CD4-positive, alpha-beta T cell (primary cell): ENCODE measurements at regions not wholly inside any gene's neighbourhood (a gene's known extent, or its start where the extent isn't known, plus 50 kb on each side); places are given as distances from the start of the nearest gene placed in this dataset.

Experiments
- ATAC-seq: fragments of 200-7000 bp; cut with Tn5 transposase; one replicate; pipeline ENCODE4 v1.10.0; 2022; ENCODE audit warnings: mild to moderate bottlenecking; ENCODE audit not compliant: poor library complexity
- CTCF ChIA-PET: fragments of 350-600 bp; sonication (Branson Sonifier 250); formaldehyde crosslinking; loops from one replicate; lab custom pipeline; 2021; ENCODE audit warnings: antibody characterized with exemption, inconsistent platforms; lab: Charles Lee
- POLR2A ChIA-PET: fragments of 350-600 bp; sonication (Branson Sonifier 250); formaldehyde crosslinking; loops from one replicate; lab custom pipeline; 2021; ENCODE audit warnings: antibody characterized with exemption, inconsistent platforms; lab: Charles Lee
- DNase-seq, 14 experiments: peaks; one replicate each; pipeline ENCODE4 v3.0.0-alpha.2; 2013 to 2020; ENCODE audit warnings: mixed read lengths in 2 of 14
- H3K27ac ChIP-seq, 2 donors: one replicate each; pipeline versions ENCODE4 v1.5.1 to v1.7.0; 2013; ENCODE audit warnings: low read length in 2 of 2, low read depth in 1 of 2, mild to moderate bottlenecking in 1 of 2
- H3K27me3 ChIP-seq, 2 experiments: 1 replicate in 1 of 2; 2 replicates in 1 of 2; pipeline versions ENCODE4 v1.6.1 to v1.7.0; 2013; ENCODE audit warnings: low read length in 2 of 2, control low read depth in 1 of 2, mild to moderate bottlenecking in 1 of 2, moderate library complexity in 1 of 2; ENCODE audit not compliant: insufficient read depth in 2 of 2, control insufficient read depth in 1 of 2
- H3K36me3 ChIP-seq: one replicate; pipeline ENCODE4 v1.6.1; 2013; ENCODE audit warnings: low read length, control low read depth; ENCODE audit not compliant: insufficient read depth
- H3K4me1 ChIP-seq: one replicate; pipeline ENCODE4 v1.6.1; 2013; ENCODE audit warnings: low read length, control low read depth; ENCODE audit not compliant: insufficient read depth
- H3K4me3 ChIP-seq: one replicate; pipeline ENCODE4 v1.5.1; 2013; ENCODE audit warnings: mild to moderate bottlenecking, low read length, moderate library complexity
- H3K9me3 ChIP-seq, 2 experiments: 1 replicate in 1 of 2; 2 replicates in 1 of 2; pipeline versions ENCODE4 v1.6.1 to v1.7.0; 2013; ENCODE audit warnings: low read length in 2 of 2, mild to moderate bottlenecking in 2 of 2, control low read depth in 1 of 2, moderate library complexity in 1 of 2; ENCODE audit not compliant: control insufficient read depth in 1 of 2, insufficient read depth in 1 of 2
- H3K27ac Mint-ChIP-seq: one replicate; pipeline ENCODE4 v1.8.0; 2020; ENCODE audit warnings: mixed read lengths
- H3K27me3 Mint-ChIP-seq: one replicate; pipeline ENCODE4 v1.8.0; 2021; ENCODE audit warnings: mixed read lengths
- H3K36me3 Mint-ChIP-seq: one replicate; pipeline ENCODE4 v1.8.0; 2021; ENCODE audit warnings: low read depth, mixed read lengths
- H3K4me1 Mint-ChIP-seq: one replicate; pipeline ENCODE4 v1.8.0; 2021; ENCODE audit warnings: low read depth, mixed read lengths
- H3K4me3 Mint-ChIP-seq: one replicate; pipeline ENCODE4 v1.8.0; 2020; ENCODE audit warnings: mild to moderate bottlenecking, mixed read lengths
- H3K9me3 Mint-ChIP-seq: one replicate; pipeline ENCODE4 v1.8.0; 2020; ENCODE audit warnings: mixed read lengths
- intact Hi-C, 2 experiments: fragments of 100-400 bp; cut with DNase I in 1 of 2; cut with micrococcal nuclease in 1 of 2; formaldehyde crosslinking; loops; one replicate each; pipeline versions ENCODE4 v1.15.1 to v1.9.0; 2023 to 2025; cut with DNase I, micrococcal nuclease
- TF ChIP-seq, protein P1 (sequence below): fragments of 200-600 bp; IDR thresholded peaks from one replicate; pipeline ENCODE4 v1.8.0; 2022; ENCODE audit warnings: antibody characterized with exemption, mild to moderate bottlenecking

DNA sequence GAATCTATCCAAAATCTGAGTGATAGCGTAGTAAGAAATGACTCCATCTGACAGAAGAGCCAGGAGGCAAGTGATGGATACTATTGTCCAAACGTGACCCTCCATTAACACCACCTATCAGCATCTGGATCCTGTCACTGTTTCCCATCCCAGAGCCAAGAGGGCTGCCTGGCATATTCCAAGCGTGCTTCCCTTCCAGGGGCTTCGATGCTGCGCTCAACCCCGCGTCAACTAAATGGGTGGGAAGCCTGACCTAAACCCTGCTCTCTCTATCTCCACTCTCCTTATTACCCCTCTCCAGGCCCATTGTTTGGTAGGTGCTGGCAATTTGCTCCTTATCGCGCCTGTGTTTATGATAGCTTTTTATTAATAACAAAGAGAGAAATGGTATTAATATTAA lies 83.2 kb downstream of the NR2F2 start:
- intact Hi-C loops, result no loop called here
- Mint-ChIP-seq H3K4me3 (no peak overlapping the region), H3K27me3 (peaks cover 80% of the 10 kb centered on the region), H3K9me3 (no peaks in the 10 kb centered on the region), H3K4me1 (no peaks in the 10 kb centered on the region), H3K36me3 (no peaks in the 10 kb centered on the region), H3K27ac (no peak overlapping the region)
- ATAC-seq, result no peak
- Histone ChIP-seq H3K4me3 (no peak overlapping the region), H3K9me3 (peaks cover 0 to 31% of the 10 kb centered on the region in 2 experiments), H3K4me1 (no peaks in the 10 kb centered on the region), H3K27ac (no peak overlapping the region), H3K27me3 (peaks cover 73 to 91% of the 10 kb centered on the region in 2 experiments), H3K36me3 (no peaks in the 10 kb centered on the region)
- TF ChIP-seq, protein P1, sequence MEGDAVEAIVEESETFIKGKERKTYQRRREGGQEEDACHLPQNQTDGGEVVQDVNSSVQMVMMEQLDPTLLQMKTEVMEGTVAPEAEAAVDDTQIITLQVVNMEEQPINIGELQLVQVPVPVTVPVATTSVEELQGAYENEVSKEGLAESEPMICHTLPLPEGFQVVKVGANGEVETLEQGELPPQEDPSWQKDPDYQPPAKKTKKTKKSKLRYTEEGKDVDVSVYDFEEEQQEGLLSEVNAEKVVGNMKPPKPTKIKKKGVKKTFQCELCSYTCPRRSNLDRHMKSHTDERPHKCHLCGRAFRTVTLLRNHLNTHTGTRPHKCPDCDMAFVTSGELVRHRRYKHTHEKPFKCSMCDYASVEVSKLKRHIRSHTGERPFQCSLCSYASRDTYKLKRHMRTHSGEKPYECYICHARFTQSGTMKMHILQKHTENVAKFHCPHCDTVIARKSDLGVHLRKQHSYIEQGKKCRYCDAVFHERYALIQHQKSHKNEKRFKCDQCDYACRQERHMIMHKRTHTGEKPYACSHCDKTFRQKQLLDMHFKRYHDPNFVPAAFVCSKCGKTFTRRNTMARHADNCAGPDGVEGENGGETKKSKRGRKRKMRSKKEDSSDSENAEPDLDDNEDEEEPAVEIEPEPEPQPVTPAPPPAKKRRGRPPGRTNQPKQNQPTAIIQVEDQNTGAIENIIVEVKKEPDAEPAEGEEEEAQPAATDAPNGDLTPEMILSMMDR, result no peak
- ChIA-PET CTCF (no interaction called here), POLR2A (no interaction called here)
- no peak for DNase-seq

DNA sequence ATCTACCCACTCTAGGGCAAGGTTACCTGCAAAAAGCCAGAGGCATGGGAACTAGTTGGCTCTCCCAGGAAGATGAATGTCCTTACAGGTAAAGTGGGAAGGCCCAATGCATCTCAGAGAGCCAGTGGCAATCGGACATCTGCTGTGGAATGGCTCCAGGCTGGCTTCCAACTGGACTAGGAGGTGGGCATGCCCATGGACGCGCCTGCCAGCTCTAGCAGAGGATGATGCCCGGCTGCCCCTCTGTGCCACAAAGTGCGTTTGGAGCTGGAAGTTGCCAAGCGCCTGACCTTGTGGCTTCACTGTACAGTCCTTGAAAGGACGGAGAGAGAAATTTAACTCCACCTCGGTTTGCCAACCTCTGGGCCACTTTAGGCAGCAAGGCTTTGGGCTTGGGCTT lies 84.4 kb downstream of the NR2F2 start:
- Histone ChIP-seq H3K4me3 (no peak overlapping the region), H3K9me3 (peaks cover 0 to 21% of the 10 kb centered on the region in 2 experiments), H3K27ac (no peak overlapping the region), H3K4me1 (no peaks in the 10 kb centered on the region), H3K27me3 (peaks cover 63 to 86% of the 10 kb centered on the region in 2 experiments), H3K36me3 (no peaks in the 10 kb centered on the region)
- CTCF ChIA-PET, result no interaction called here
- POLR2A ChIA-PET, result no interaction called here
- H3K27me3 Mint-ChIP-seq, result peaks cover 86% of the 10 kb centered on the region
- no peak for ATAC-seq
- no peak overlapping the region for H3K27ac Mint-ChIP-seq
- H3K4me1 Mint-ChIP-seq, result no peaks in the 10 kb centered on the region
- peaks cover 2% of the 10 kb centered on the region for H3K9me3 Mint-ChIP-seq
- no peaks in the 10 kb centered on the region for H3K36me3 Mint-ChIP-seq
- intact Hi-C loops, result no loop called here
- no peak overlapping the region for H3K4me3 Mint-ChIP-seq
- DNase-seq, result no peak
- TF ChIP-seq, protein P1, result no peak

DNA sequence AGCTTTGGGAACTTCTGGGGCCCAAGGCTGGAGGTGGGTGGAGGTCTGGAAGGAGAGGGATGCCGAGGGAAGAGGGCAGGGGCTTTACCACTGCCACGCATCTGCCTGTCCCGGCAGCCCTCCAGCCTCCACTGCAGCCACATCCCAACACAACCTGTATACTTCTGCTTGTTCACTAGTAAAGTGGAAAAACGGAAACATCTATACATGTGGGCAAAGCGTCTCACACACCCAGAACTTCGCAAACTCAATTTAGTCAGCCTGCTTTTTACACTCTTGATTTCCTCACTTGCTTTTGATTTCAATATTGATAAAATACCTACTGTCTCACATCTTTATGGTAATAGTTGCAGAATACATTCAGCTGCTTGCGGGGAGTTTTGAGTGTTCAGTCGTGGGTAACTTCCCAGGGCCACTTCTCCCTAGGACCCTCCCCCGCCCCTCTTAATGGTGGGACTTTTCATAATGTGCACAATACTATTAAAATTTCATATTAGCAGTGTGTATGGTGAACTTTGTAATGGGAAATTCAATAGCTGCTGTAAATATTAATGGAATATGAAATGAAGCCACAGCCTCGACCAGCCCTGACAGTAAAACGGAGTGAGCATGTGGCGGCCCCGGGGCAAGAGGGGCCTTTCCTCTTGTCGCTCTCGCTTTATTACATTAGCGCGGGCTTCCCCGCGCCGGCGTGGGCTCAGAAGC lies 85.2 kb downstream of the NR2F2 start:
- no peak overlapping the region for H3K27ac Mint-ChIP-seq

More for the DNA sequence above, 85.2 kb downstream of the NR2F2 start:
- no peak for ATAC-seq
- Histone ChIP-seq H3K9me3 (peaks cover 0 to 18% of the 10 kb centered on the region in 2 experiments), H3K4me1 (no peaks in the 10 kb centered on the region), H3K27me3 (peaks cover 55 to 78% of the 10 kb centered on the region in 2 experiments), H3K4me3 (no peak overlapping the region), H3K27ac (no peak overlapping the region), H3K36me3 (no peaks in the 10 kb centered on the region)
- Mint-ChIP-seq H3K36me3 (no peaks in the 10 kb centered on the region), H3K4me1 (no peaks in the 10 kb centered on the region), H3K27me3 (peaks cover 85% of the 10 kb centered on the region), H3K4me3 (no peak overlapping the region), H3K9me3 (peaks cover 2% of the 10 kb centered on the region)
- TF ChIP-seq, protein P1, result no peak
- DNase-seq, result no peak
- CTCF ChIA-PET, result no interaction called here
- POLR2A ChIA-PET, result no interaction called here
- intact Hi-C loops, result no loop called here
